Activated naive CD8-positive, alpha-beta T cell treated with anti-CD3 and anti-CD28 coated beads for 36 hours (primary cell): ENCODE measurements at regions not wholly inside any gene's neighbourhood (a gene's known extent, or its start where the extent isn't known, plus 50 kb on each side); places are given as distances from the start of the nearest gene placed in this dataset.

Experiments used
- DNase-seq: peaks from one replicate; pipeline ENCODE4 v3.0.0; 2021
- H3K27ac Mint-ChIP-seq: one replicate; pipeline ENCODE4 v1.8.0; 2022; ENCODE audit warnings: mild to moderate bottlenecking, moderate library complexity, mixed read lengths
- H3K27me3 Mint-ChIP-seq: one replicate; pipeline ENCODE4 v1.8.0; 2022; ENCODE audit warnings: mild to moderate bottlenecking, mixed read lengths
- H3K36me3 Mint-ChIP-seq: one replicate; pipeline ENCODE4 v1.8.0; 2021; ENCODE audit warnings: mild to moderate bottlenecking, mixed read lengths
- H3K4me1 Mint-ChIP-seq: one replicate; pipeline ENCODE4 v1.8.0; 2021; ENCODE audit warnings: mixed read lengths
- H3K4me3 Mint-ChIP-seq: one replicate; pipeline ENCODE4 v1.8.0; 2022; ENCODE audit warnings: mild to moderate bottlenecking, moderate library complexity, mixed read lengths
- H3K9me3 Mint-ChIP-seq: one replicate; pipeline ENCODE4 v1.8.0; 2022; ENCODE audit warnings: mixed read lengths

- H3K36me3 Mint-ChIP-seq: no peaks in the 10 kb centered on the region
- no peaks in the 10 kb centered on the region for H3K9me3 Mint-ChIP-seq
- no peak overlapping the region for H3K4me3 Mint-ChIP-seq
- H3K27ac Mint-ChIP-seq: no peak overlapping the region
- H3K27me3 Mint-ChIP-seq: no peaks in the 10 kb centered on the region
- no peak for DNase-seq
- H3K4me1 Mint-ChIP-seq: no peaks in the 10 kb centered on the region
Observed at GRCh38 chr15:46409841-46410301, 775.0 kb downstream of the SQOR start.

DNA sequence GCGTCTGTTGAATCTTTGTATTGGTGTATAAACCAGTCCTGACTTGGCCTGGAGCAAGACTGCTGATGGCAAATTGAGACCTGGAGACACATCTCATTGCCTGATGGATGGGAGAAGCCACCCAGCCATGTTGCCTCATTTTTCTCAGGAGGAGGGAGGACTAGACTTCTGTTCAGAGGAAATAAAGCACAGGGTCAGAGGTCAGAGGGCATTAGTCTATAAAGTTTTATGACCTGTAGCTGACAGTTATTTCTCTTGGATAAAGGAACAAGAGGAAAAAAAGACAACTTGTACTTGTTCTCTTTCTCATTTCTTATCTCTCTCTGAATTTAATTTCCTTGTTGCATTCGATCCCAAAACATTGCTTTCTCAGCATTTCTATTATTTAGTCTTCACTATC is 775.9 kb downstream of the SQOR start:
- H3K36me3 Mint-ChIP-seq: no peaks in the 10 kb centered on the region
- no peak overlapping the region for H3K4me3 Mint-ChIP-seq
- H3K27me3 Mint-ChIP-seq: no peaks in the 10 kb centered on the region
- DNase-seq: no peak
- no peaks in the 10 kb centered on the region for H3K9me3 Mint-ChIP-seq
- H3K4me1 Mint-ChIP-seq: no peaks in the 10 kb centered on the region
- no peak overlapping the region for H3K27ac Mint-ChIP-seq

DNA sequence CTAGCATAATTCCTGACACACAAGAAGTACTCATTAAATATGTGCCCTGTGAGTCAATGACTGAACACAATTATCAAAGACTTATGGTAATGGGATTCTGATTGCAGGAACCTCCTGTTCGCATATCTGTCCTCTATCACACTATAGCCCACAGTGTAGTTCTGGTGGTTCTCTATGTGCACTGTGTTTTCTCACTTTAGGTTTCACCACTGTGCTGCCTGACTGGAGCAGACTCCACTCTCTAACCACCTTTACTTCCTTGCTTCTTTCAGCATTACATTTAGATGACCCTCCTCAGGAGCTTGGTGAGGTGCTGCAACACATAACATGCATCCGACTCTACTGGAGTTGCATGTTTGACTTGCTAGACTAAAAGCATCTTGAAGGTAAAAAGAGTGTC is 777.1 kb downstream of the SQOR start:
- no peaks in the 10 kb centered on the region for H3K4me1 Mint-ChIP-seq
- no peaks in the 10 kb centered on the region for H3K36me3 Mint-ChIP-seq
- H3K27ac Mint-ChIP-seq: no peak overlapping the region
- no peaks in the 10 kb centered on the region for H3K27me3 Mint-ChIP-seq
- no peaks in the 10 kb centered on the region for H3K9me3 Mint-ChIP-seq
- no peak overlapping the region for H3K4me3 Mint-ChIP-seq
- no peak for DNase-seq

DNA sequence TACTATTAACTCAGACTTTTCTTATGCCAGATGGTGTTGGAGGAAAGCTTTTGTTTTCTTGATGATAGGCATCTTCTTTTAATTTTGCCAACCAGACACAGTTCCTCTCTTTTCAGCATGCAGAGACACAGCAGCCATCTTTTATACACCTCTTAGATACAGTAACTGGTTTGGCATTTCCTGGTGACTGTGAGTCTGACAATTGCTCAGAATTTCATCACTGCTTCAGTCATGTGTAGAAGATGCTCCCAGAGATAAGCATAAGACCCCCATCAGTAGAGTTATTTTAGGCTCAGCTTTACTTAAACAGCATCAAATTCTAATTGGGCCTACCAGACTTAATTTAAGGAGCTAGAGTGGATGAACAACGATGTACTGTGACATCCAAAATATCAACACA is 779.0 kb downstream of the SQOR start:
- no peaks in the 10 kb centered on the region for H3K36me3 Mint-ChIP-seq
- DNase-seq: no peak
- no peaks in the 10 kb centered on the region for H3K4me1 Mint-ChIP-seq
- H3K27me3 Mint-ChIP-seq: no peaks in the 10 kb centered on the region
- H3K4me3 Mint-ChIP-seq: no peak overlapping the region
- H3K9me3 Mint-ChIP-seq: no peaks in the 10 kb centered on the region
- H3K27ac Mint-ChIP-seq: no peak overlapping the region

GRCh38 chr15:46416544-46416943 is 781.7 kb downstream of the SQOR start:
- Mint-ChIP-seq H3K4me1 (no peaks in the 10 kb centered on the region), H3K4me3 (no peak overlapping the region), H3K27ac (no peak overlapping the region), H3K9me3 (no peaks in the 10 kb centered on the region), H3K27me3 (no peaks in the 10 kb centered on the region), H3K36me3 (no peaks in the 10 kb centered on the region)
- no peak for DNase-seq

DNA sequence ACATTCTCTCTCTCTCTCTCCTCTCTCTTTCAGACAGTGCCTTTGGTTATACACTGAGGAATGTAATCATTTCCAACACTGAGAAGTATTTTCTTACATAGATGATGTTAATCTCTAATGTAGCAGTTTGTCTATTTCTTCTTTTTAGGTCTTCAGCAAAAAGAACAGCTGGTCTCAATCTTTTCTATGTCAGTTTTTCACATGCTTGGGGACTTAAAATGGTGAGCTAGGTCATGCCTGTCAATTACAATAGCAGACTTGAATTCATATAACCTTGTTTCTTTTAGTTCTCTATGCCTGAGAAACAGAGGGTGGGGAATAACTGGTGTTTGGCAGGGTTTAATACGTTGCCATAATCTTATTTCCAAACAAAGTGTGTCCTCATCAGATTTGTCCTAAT is 786.2 kb downstream of the SQOR start:
- no peak overlapping the region for H3K4me3 Mint-ChIP-seq
- H3K36me3 Mint-ChIP-seq: no peaks in the 10 kb centered on the region
- no peaks in the 10 kb centered on the region for H3K4me1 Mint-ChIP-seq

DNA sequence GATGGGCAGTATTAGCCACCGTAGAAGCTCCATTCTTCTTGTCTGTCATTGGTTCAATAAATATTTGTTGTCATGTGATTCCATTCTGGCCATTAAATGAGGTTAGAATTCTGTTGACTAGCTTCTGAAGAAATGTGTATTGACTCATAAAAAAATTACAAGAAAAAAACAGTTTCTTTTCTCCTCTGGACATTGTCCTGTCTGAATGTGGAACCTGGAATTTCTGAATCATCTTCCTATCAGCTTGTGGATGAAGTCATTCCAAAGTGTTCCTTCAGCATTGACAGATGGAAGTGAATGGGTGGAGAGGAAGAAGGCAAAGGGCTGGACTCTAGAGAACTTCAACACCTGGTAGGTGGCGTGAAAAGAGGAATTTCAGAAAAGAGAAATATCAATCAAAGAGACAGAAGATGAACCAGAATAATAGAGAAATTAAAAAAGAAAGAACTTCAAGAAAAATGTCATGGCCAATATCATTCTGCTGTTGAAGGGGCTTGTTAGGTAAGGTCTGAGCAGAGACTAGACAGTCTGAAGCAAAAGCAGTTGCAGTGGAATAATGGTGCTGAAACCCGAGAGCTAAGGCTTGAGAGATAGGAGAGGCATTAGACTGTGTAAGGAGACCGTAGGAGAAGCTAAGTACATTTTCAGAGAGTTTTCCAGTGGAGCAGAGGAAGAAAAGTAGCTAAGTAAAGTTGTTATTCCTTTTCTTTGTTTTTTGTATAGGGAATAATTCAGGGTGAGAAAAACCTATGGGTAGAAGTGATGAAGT is 806.6 kb downstream of the SQOR start:
- no peak for DNase-seq
- Mint-ChIP-seq H3K27me3 (no peaks in the 10 kb centered on the region), H3K27ac (no peak overlapping the region), H3K4me3 (no peak overlapping the region), H3K9me3 (no peaks in the 10 kb centered on the region), H3K36me3 (no peaks in the 10 kb centered on the region), H3K4me1 (no peaks in the 10 kb centered on the region)

More for the DNA sequence above, 786.2 kb downstream of the SQOR start:
- no peaks in the 10 kb centered on the region for H3K27me3 Mint-ChIP-seq
- H3K27ac Mint-ChIP-seq: no peak overlapping the region
- DNase-seq: no peak
- peaks cover 4% of the 10 kb centered on the region for H3K9me3 Mint-ChIP-seq

DNA sequence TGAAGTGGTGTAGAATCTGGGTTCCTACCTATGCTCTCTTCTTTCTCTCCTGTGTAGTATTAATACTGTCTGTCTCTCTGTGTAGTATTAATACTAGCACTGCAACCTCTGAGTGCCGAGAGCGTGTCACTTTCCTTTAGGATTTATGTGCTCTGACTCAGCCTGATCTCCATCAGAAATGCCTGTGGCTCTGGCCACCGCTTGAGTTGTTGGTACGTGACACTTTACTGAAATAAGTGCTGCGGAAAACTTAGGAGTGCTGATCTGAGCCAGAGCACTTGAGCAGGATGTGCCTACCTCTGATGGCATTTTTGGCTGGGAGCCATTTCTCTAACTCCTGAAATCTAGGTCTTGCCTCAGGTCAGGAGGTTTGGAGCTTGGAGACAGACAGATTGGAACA is 807.4 kb downstream of the SQOR start:
- DNase-seq: no peak
- no peak overlapping the region for H3K4me3 Mint-ChIP-seq
- no peaks in the 10 kb centered on the region for H3K4me1 Mint-ChIP-seq
- no peaks in the 10 kb centered on the region for H3K27me3 Mint-ChIP-seq
- H3K27ac Mint-ChIP-seq: no peak overlapping the region
- no peaks in the 10 kb centered on the region for H3K9me3 Mint-ChIP-seq
- no peaks in the 10 kb centered on the region for H3K36me3 Mint-ChIP-seq

GRCh38 chr15:46442901-46443590 is 808.2 kb downstream of the SQOR start:
- no peak overlapping the region for H3K27ac Mint-ChIP-seq
- H3K27me3 Mint-ChIP-seq: no peaks in the 10 kb centered on the region
- no peaks in the 10 kb centered on the region for H3K36me3 Mint-ChIP-seq
- H3K9me3 Mint-ChIP-seq: no peaks in the 10 kb centered on the region
- no peak overlapping the region for H3K4me3 Mint-ChIP-seq
- no peak for DNase-seq
- H3K4me1 Mint-ChIP-seq: no peaks in the 10 kb centered on the region

DNA sequence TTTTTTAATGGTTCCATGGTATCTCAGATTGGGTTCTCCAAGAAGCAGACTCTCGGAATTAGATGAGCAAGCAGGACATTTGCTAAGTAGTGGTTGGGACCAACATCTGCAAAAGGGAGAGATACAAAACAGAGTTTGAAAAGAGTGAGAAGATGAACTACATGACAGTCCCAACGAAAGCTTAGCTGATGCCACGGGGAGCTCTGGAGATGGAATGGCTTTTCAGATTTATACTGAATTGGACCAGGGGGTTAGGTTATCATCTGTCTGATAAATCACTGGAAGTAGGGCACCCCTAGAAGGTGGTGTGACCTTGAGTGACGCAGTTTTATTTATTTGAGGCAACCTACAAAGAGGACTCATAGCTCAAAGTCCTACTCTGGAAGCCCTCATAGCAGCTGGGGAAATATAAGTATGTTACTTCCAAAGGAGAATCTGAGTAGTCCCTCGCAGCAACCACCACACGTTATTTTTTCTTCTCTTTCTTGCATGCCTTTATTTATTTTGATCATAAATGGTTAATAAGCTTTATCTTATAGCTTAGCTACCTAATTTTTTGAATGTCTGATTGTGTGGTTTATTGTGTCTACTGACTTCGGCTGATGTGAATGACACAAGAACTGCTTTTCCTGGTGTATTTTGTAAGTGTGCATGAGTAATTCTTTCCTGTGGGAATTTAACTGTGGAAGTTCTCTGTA is 815.4 kb downstream of the SQOR start:
- no peaks in the 10 kb centered on the region for H3K27me3 Mint-ChIP-seq
- no peaks in the 10 kb centered on the region for H3K4me1 Mint-ChIP-seq
- no peak overlapping the region for H3K4me3 Mint-ChIP-seq
- no peak for DNase-seq
- no peak overlapping the region for H3K27ac Mint-ChIP-seq
- no peaks in the 10 kb centered on the region for H3K9me3 Mint-ChIP-seq
- H3K36me3 Mint-ChIP-seq: no peaks in the 10 kb centered on the region

GRCh38 chr15:46450810-46451182 is 816.0 kb downstream of the SQOR start:
- Mint-ChIP-seq H3K4me1 (no peaks in the 10 kb centered on the region), H3K9me3 (no peaks in the 10 kb centered on the region), H3K27ac (no peak overlapping the region), H3K4me3 (no peak overlapping the region), H3K36me3 (no peaks in the 10 kb centered on the region), H3K27me3 (peaks cover 3% of the 10 kb centered on the region)
- no peak for DNase-seq

- H3K27ac Mint-ChIP-seq: no peak overlapping the region
- no peaks in the 10 kb centered on the region for H3K9me3 Mint-ChIP-seq
Observed at GRCh38 chr15:46452297-46452820, 817.5 kb downstream of the SQOR start.

GRCh38 chr15:46456456-46456855 is 821.6 kb downstream of the SQOR start:
- H3K4me3 Mint-ChIP-seq: no peak overlapping the region
- no peaks in the 10 kb centered on the region for H3K9me3 Mint-ChIP-seq
- DNase-seq: no peak

More at GRCh38 chr15:46452297-46452820, 817.5 kb downstream of the SQOR start:
- no peak for DNase-seq
- Mint-ChIP-seq H3K4me3 (no peak overlapping the region), H3K27me3 (peaks cover 4% of the 10 kb centered on the region), H3K36me3 (no peaks in the 10 kb centered on the region), H3K4me1 (no peaks in the 10 kb centered on the region)

GRCh38 chr15:46460431-46461094 is 825.7 kb downstream of the SQOR start:
- H3K4me1 Mint-ChIP-seq: no peaks in the 10 kb centered on the region
- H3K9me3 Mint-ChIP-seq: peaks cover 2% of the 10 kb centered on the region
- H3K36me3 Mint-ChIP-seq: no peaks in the 10 kb centered on the region
- H3K27me3 Mint-ChIP-seq: peaks cover 2% of the 10 kb centered on the region
- no peak overlapping the region for H3K27ac Mint-ChIP-seq
- DNase-seq: no peak
- no peak overlapping the region for H3K4me3 Mint-ChIP-seq

More at GRCh38 chr15:46456456-46456855, 821.6 kb downstream of the SQOR start:
- Mint-ChIP-seq H3K27me3 (peaks cover 4% of the 10 kb centered on the region), H3K36me3 (no peaks in the 10 kb centered on the region), H3K4me1 (no peaks in the 10 kb centered on the region), H3K27ac (no peak overlapping the region)

- Mint-ChIP-seq H3K4me3 (no peak overlapping the region), H3K27me3 (no peaks in the 10 kb centered on the region), H3K27ac (no peak overlapping the region), H3K36me3 (no peaks in the 10 kb centered on the region), H3K9me3 (peaks cover 2% of the 10 kb centered on the region), H3K4me1 (no peaks in the 10 kb centered on the region)
- no peak for DNase-seq
Observed at GRCh38 chr15:46461416-46461815, 826.6 kb downstream of the SQOR start.
